ENCODE measurements at regions not wholly inside any gene's neighbourhood (a gene's known extent, or its start where the extent isn't known, plus 50 kb on each side); places are given as distances from the start of the nearest gene placed in this dataset.

DNA sequence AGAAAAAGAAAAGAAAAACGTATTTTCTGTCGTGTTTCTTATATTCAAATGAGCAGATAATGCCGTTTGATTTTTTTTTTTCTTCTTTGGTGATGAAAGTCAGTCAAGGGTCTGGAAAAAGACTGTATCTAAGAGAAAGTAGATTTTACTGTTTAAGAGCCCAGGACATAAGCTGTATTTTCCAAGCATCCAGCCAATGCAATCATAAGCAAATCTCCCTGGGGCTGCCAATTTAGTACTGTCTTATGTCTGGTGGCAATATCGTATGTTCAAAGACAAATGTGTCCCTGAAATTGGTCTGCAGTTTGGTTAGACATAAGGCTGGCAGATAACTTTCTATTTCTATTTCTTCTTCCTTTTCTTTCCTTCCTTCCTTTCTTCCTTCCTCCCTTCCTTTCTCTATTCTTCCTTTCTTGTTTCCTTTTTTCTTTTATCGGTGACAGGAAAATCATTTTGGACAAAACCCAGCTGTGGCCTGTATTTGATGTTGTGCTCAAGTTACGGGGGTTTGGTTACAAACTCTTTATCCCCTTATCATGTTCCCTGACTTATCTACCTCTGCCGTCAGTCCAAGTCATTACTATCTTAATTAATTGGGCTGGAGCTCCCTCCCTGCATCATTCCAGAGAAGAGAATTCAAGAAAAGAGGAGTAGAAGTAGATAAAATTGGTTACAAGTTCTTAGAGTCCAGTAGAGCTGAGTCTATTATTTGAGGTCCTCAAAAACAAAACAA is 683.4 kb upstream of the FSHR start:
- H3K27ac ChIP-seq (ENCODE audit: low read depth): no peak overlapping the region
- no peak overlapping the region for H3K4me2 ChIP-seq
- ATAC-seq: no peak
- H3K4me1 ChIP-seq (ENCODE audit: insufficient read depth): no peaks in the 10 kb centered on the region
- no peaks in the 10 kb centered on the region for H3K9me3 Mint-ChIP-seq
- no peaks in the 10 kb centered on the region for H3K27me3 Mint-ChIP-seq (ENCODE audit: insufficient read depth, low read depth, poor library complexity)
- H2AFZ ChIP-seq: no peak overlapping the region
- no peaks in the 10 kb centered on the region for H3K79me2 ChIP-seq (replicated peaks; ENCODE audit: insufficient read depth)
- no peaks in the 10 kb centered on the region for H3K36me3 Mint-ChIP-seq (ENCODE audit: low read depth)
- H3K4me3 Mint-ChIP-seq: no peak overlapping the region
- peaks cover 9% of the 10 kb centered on the region; the same call in 2 of the 3 replicates for H3K4me1 Mint-ChIP-seq
- H3F3A ChIP-seq (replicated peaks; ENCODE audit: low read depth): no peaks in the 10 kb centered on the region
- no peak overlapping the region for H3K4me3 ChIP-seq
- TF ChIP-seq POLR2AphosphoS5 (IDR thresholded peaks at IDR 0.05; ENCODE audit: low read depth): no peak
- no peak for TF ChIP-seq ZNF114 (CRISPR knock-in tag; IDR thresholded peaks at IDR 0.05)
- no peak for TF ChIP-seq CREB1 (CRISPR knock-in tag; IDR thresholded peaks at IDR 0.05; ENCODE audit: low read depth)
- no peak for TF ChIP-seq EZH2phosphoT487 (IDR thresholded peaks at IDR 0.05; ENCODE audit: unreplicated experiment)
- TF ChIP-seq, protein P1, sequence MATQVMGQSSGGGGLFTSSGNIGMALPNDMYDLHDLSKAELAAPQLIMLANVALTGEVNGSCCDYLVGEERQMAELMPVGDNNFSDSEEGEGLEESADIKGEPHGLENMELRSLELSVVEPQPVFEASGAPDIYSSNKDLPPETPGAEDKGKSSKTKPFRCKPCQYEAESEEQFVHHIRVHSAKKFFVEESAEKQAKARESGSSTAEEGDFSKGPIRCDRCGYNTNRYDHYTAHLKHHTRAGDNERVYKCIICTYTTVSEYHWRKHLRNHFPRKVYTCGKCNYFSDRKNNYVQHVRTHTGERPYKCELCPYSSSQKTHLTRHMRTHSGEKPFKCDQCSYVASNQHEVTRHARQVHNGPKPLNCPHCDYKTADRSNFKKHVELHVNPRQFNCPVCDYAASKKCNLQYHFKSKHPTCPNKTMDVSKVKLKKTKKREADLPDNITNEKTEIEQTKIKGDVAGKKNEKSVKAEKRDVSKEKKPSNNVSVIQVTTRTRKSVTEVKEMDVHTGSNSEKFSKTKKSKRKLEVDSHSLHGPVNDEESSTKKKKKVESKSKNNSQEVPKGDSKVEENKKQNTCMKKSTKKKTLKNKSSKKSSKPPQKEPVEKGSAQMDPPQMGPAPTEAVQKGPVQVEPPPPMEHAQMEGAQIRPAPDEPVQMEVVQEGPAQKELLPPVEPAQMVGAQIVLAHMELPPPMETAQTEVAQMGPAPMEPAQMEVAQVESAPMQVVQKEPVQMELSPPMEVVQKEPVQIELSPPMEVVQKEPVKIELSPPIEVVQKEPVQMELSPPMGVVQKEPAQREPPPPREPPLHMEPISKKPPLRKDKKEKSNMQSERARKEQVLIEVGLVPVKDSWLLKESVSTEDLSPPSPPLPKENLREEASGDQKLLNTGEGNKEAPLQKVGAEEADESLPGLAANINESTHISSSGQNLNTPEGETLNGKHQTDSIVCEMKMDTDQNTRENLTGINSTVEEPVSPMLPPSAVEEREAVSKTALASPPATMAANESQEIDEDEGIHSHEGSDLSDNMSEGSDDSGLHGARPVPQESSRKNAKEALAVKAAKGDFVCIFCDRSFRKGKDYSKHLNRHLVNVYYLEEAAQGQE (IDR thresholded peaks at IDR 0.05; ENCODE audit: unreplicated experiment): no peak
- TF ChIP-seq EZH2 (IDR thresholded peaks at IDR 0.05; ENCODE audit: low read depth, unreplicated experiment): no peak
- TF ChIP-seq, protein P2, sequence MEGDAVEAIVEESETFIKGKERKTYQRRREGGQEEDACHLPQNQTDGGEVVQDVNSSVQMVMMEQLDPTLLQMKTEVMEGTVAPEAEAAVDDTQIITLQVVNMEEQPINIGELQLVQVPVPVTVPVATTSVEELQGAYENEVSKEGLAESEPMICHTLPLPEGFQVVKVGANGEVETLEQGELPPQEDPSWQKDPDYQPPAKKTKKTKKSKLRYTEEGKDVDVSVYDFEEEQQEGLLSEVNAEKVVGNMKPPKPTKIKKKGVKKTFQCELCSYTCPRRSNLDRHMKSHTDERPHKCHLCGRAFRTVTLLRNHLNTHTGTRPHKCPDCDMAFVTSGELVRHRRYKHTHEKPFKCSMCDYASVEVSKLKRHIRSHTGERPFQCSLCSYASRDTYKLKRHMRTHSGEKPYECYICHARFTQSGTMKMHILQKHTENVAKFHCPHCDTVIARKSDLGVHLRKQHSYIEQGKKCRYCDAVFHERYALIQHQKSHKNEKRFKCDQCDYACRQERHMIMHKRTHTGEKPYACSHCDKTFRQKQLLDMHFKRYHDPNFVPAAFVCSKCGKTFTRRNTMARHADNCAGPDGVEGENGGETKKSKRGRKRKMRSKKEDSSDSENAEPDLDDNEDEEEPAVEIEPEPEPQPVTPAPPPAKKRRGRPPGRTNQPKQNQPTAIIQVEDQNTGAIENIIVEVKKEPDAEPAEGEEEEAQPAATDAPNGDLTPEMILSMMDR (conservative IDR thresholded peaks at IDR 0.05; ENCODE audit: low read depth in 2 of 2): no peak
- no peak for TF ChIP-seq NANOG (IDR thresholded peaks at IDR 0.05; ENCODE audit: borderline replicate concordance)
- TF ChIP-seq, protein P3, sequence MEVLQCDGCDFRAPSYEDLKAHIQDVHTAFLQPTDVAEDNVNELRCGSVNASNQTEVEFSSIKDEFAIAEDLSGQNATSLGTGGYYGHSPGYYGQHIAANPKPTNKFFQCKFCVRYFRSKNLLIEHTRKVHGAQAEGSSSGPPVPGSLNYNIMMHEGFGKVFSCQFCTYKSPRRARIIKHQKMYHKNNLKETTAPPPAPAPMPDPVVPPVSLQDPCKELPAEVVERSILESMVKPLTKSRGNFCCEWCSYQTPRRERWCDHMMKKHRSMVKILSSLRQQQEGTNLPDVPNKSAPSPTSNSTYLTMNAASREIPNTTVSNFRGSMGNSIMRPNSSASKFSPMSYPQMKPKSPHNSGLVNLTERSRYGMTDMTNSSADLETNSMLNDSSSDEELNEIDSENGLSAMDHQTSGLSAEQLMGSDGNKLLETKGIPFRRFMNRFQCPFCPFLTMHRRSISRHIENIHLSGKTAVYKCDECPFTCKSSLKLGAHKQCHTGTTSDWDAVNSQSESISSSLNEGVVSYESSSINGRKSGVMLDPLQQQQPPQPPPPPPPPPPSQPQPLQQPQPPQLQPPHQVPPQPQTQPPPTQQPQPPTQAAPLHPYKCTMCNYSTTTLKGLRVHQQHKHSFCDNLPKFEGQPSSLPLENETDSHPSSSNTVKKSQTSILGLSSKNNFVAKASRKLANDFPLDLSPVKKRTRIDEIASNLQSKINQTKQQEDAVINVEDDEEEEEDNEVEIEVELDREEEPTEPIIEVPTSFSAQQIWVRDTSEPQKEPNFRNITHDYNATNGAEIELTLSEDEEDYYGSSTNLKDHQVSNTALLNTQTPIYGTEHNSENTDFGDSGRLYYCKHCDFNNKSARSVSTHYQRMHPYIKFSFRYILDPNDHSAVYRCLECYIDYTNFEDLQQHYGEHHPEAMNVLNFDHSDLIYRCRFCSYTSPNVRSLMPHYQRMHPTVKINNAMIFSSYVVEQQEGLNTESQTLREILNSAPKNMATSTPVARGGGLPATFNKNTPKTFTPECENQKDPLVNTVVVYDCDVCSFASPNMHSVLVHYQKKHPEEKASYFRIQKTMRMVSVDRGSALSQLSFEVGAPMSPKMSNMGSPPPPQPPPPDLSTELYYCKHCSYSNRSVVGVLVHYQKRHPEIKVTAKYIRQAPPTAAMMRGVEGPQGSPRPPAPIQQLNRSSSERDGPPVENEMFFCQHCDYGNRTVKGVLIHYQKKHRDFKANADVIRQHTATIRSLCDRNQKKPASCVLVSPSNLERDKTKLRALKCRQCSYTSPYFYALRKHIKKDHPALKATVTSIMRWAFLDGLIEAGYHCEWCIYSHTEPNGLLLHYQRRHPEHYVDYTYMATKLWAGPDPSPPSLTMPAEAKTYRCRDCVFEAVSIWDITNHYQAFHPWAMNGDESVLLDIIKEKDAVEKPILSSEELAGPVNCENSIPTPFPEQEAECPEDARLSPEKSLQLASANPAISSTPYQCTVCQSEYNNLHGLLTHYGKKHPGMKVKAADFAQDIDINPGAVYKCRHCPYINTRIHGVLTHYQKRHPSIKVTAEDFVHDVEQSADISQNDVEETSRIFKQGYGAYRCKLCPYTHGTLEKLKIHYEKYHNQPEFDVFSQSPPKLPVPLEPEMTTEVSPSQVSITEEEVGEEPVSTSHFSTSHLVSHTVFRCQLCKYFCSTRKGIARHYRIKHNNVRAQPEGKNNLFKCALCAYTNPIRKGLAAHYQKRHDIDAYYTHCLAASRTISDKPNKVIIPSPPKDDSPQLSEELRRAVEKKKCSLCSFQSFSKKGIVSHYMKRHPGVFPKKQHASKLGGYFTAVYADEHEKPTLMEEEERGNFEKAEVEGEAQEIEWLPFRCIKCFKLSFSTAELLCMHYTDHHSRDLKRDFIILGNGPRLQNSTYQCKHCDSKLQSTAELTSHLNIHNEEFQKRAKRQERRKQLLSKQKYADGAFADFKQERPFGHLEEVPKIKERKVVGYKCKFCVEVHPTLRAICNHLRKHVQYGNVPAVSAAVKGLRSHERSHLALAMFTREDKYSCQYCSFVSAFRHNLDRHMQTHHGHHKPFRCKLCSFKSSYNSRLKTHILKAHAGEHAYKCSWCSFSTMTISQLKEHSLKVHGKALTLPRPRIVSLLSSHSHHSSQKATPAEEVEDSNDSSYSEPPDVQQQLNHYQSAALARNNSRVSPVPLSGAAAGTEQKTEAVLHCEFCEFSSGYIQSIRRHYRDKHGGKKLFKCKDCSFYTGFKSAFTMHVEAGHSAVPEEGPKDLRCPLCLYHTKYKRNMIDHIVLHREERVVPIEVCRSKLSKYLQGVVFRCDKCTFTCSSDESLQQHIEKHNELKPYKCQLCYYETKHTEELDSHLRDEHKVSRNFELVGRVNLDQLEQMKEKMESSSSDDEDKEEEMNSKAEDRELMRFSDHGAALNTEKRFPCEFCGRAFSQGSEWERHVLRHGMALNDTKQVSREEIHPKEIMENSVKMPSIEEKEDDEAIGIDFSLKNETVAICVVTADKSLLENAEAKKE (CRISPR knock-in tag; IDR thresholded peaks at IDR 0.05): no peak
- no peak for TF ChIP-seq JUNB (IDR thresholded peaks at IDR 0.05; ENCODE audit: unreplicated experiment)
- no peak for TF ChIP-seq STAT1 (IDR thresholded peaks at IDR 0.05; ENCODE audit: unreplicated experiment)
- TF ChIP-seq, protein P4, sequence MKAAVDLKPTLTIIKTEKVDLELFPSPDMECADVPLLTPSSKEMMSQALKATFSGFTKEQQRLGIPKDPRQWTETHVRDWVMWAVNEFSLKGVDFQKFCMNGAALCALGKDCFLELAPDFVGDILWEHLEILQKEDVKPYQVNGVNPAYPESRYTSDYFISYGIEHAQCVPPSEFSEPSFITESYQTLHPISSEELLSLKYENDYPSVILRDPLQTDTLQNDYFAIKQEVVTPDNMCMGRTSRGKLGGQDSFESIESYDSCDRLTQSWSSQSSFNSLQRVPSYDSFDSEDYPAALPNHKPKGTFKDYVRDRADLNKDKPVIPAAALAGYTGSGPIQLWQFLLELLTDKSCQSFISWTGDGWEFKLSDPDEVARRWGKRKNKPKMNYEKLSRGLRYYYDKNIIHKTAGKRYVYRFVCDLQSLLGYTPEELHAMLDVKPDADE (IDR thresholded peaks at IDR 0.05): no peak
- no peak for TF ChIP-seq ZNF331 (CRISPR knock-in tag; IDR thresholded peaks at IDR 0.05; ENCODE audit: low read depth)
- H3K9me2 ChIP-seq (ENCODE audit: insufficient read depth): no peaks in the 10 kb centered on the region
- no peak overlapping the region for H3K27ac Mint-ChIP-seq
- no peaks in the 10 kb centered on the region for H3K36me3 ChIP-seq (ENCODE audit: insufficient read depth)
- H4K20me1 ChIP-seq (replicated peaks; ENCODE audit: insufficient read depth): no peaks in the 10 kb centered on the region
- DNase-seq (ENCODE audit: low spot score): no peak
- H3K27me3 ChIP-seq (ENCODE audit: insufficient read depth): no peaks in the 10 kb centered on the region

Measured in GM23338 (cell line).